WERI-Rb-1 (cell line): ENCODE measurements at regions not wholly inside any gene's neighbourhood (a gene's known extent, or its start where the extent isn't known, plus 50 kb on each side); places are given as distances from the start of the nearest gene placed in this dataset.

Source experiments
- DNase-seq: peaks from one replicate; pipeline ENCODE4 v3.0.0-alpha.2; 2020
- H3K27ac ChIP-seq: fragments of 250-450 bp; sonication (Bioruptor Pico); 2 replicates; pipeline ENCODE4 v1.5.1; 2020; ENCODE audit warnings: mild to moderate bottlenecking, moderate library complexity
- H3K27me3 ChIP-seq: fragments of 250-450 bp; sonication (Bioruptor Pico); 2 replicates; pipeline ENCODE4 v1.5.1; 2021; ENCODE audit warnings: mild to moderate bottlenecking, low read depth, moderate library complexity; ENCODE audit not compliant: insufficient read depth, severe bottlenecking
- H3K36me3 ChIP-seq: fragments of 250-450 bp; sonication (Bioruptor Pico); 2 replicates; pipeline ENCODE4 v1.5.1; 2020; ENCODE audit warnings: mild to moderate bottlenecking, moderate library complexity
- H3K4me3 ChIP-seq: 2 replicates; pipeline ENCODE4 v1.5.1; 2011; ENCODE audit warnings: low read depth, mild to moderate bottlenecking, control low read depth, low read length
- H3K9me3 ChIP-seq: fragments of 250-450 bp; sonication (Bioruptor Pico); 2 replicates; pipeline ENCODE4 v1.5.1; 2021; ENCODE audit warnings: mild to moderate bottlenecking, moderate library complexity; ENCODE audit not compliant: severe bottlenecking
- TF ChIP-seq, protein P1 (sequence below): IDR thresholded peaks from 2 replicates; pipeline ENCODE4 v1.5.1; 2011; ENCODE audit warnings: low read depth, mild to moderate bottlenecking, control low read depth, inconsistent platforms, low read length

- Histone ChIP-seq H3K27ac (no peak overlapping the region), H3K27me3 (no peaks in the 10 kb centered on the region), H3K4me3 (no peak overlapping the region), H3K9me3 (no peaks in the 10 kb centered on the region), H3K36me3 (no peaks in the 10 kb centered on the region)
- no peak for DNase-seq
- TF ChIP-seq, protein P1, sequence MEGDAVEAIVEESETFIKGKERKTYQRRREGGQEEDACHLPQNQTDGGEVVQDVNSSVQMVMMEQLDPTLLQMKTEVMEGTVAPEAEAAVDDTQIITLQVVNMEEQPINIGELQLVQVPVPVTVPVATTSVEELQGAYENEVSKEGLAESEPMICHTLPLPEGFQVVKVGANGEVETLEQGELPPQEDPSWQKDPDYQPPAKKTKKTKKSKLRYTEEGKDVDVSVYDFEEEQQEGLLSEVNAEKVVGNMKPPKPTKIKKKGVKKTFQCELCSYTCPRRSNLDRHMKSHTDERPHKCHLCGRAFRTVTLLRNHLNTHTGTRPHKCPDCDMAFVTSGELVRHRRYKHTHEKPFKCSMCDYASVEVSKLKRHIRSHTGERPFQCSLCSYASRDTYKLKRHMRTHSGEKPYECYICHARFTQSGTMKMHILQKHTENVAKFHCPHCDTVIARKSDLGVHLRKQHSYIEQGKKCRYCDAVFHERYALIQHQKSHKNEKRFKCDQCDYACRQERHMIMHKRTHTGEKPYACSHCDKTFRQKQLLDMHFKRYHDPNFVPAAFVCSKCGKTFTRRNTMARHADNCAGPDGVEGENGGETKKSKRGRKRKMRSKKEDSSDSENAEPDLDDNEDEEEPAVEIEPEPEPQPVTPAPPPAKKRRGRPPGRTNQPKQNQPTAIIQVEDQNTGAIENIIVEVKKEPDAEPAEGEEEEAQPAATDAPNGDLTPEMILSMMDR: no peak
Measured at GRCh38 chr1:79303040-79303439, 296.5 kb upstream of the ADGRL4 start.

GRCh38 chr1:79302380-79302930, 295.9 kb upstream of the ADGRL4 start:
- H3K27me3 ChIP-seq: no peaks in the 10 kb centered on the region
- no peak for DNase-seq
- H3K27ac ChIP-seq: no peak overlapping the region
- no peak overlapping the region for H3K4me3 ChIP-seq
- no peaks in the 10 kb centered on the region for H3K9me3 ChIP-seq
- no peaks in the 10 kb centered on the region for H3K36me3 ChIP-seq
- TF ChIP-seq, protein P1: no peak

DNA sequence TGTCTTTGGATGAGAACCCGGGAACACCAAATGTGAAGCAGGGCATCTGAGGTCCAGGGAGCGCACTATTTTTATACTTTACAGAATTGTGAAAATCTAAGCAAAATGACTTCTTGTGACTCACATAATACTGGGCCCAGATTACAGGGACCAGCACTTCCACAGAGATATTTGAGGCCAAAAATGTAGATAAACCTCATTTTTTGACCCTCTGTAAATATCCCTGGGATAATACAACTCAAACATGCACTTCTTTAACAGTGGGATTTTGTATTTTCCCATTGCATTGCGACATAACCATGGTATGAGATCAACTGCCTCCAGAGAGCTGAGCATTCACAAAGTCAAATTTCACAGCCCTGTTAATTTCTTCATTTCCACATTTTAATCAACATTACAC, 289.4 kb upstream of the ADGRL4 start:
- H3K36me3 ChIP-seq: no peaks in the 10 kb centered on the region
- H3K4me3 ChIP-seq: no peak overlapping the region
- no peak overlapping the region for H3K27ac ChIP-seq
- TF ChIP-seq, protein P1: no peak
- no peak for DNase-seq
- H3K9me3 ChIP-seq: no peaks in the 10 kb centered on the region
- H3K27me3 ChIP-seq: no peaks in the 10 kb centered on the region

DNA sequence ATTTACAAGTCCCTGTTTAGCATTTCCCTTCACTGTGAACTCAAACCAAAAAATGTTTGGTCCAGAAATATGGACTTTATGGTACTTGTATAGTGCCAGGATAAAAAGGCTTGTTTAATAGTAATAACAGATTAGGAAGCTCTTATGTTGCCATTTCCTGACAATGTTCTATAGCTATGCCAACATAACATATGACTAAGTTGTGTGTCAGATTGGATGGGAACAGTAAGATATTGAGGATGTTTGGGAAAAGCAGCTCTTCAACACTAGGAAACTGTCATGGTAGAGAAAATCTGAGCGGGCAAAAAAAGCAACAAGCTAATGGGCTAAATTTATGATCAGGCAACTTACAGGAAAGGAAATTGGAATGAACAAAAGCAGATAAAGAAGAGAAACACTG, 287.1 kb upstream of the ADGRL4 start:
- Histone ChIP-seq H3K27me3 (no peaks in the 10 kb centered on the region), H3K4me3 (no peak overlapping the region), H3K27ac (no peak overlapping the region), H3K36me3 (no peaks in the 10 kb centered on the region), H3K9me3 (no peaks in the 10 kb centered on the region)
- no peak for DNase-seq
- TF ChIP-seq, protein P1: no peak

DNA sequence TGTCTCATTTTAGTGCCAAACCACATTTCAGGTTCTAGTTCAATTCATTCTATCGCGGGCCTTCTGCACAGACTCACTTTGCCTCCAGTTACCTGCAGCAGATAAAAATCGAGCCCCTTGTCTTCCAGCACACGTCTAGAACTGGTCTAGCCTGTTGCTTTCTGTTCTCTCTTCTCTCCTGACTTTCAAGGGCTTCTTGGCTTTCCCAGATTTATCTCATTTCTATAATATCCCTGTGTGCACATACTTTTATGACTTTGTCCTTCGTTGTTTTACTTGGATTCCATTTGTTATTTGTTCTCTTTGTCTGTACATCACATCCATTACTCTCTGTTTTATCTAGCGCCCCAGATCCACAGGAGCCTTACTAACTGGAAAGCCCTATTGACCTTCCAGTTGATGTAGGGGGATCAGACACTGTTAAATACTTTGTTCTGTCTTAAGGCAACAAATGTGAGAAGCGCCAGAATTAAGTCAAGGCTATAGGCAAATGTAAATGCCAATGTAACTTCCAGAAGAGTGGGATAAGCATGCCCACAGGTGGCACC, 284.5 kb upstream of the ADGRL4 start:
- Histone ChIP-seq H3K9me3 (no peaks in the 10 kb centered on the region), H3K27ac (no peak overlapping the region), H3K27me3 (no peaks in the 10 kb centered on the region), H3K36me3 (no peaks in the 10 kb centered on the region), H3K4me3 (no peak overlapping the region)
- no peak for DNase-seq
- TF ChIP-seq, protein P1: no peak

GRCh38 chr1:79287982-79288381, 281.5 kb upstream of the ADGRL4 start:
- no peak overlapping the region for H3K4me3 ChIP-seq
- DNase-seq: no peak
- H3K27me3 ChIP-seq: no peaks in the 10 kb centered on the region
- H3K36me3 ChIP-seq: no peaks in the 10 kb centered on the region
- H3K9me3 ChIP-seq: no peaks in the 10 kb centered on the region
- H3K27ac ChIP-seq: no peak overlapping the region
- TF ChIP-seq, protein P1: no peak
